Endothelial cell of umbilical vein (primary cell): ENCODE measurements at regions not wholly inside any gene's neighbourhood (a gene's known extent, or its start where the extent isn't known, plus 50 kb on each side); places are given as distances from the start of the nearest gene placed in this dataset.

Experiments
- CTCF ChIP-seq, 2 donors: IDR thresholded peaks; 1 replicate in 1 of 2; 2 replicates in 1 of 2; pipeline ENCODE4 v1.5.1; 2011; ENCODE audit warnings: low read length in 2 of 2, mild to moderate bottlenecking in 2 of 2, moderate library complexity in 2 of 2, control low read depth in 1 of 2, inconsistent platforms in 1 of 2, low read depth in 1 of 2; ENCODE audit not compliant: insufficient read depth in 1 of 2; ENCODE audit errors: extremely low read depth in 1 of 2
- EZH2 ChIP-seq: IDR thresholded peaks from 2 replicates; pipeline ENCODE4 v1.6.1; 2012; ENCODE audit warnings: borderline replicate concordance, low read depth, mild to moderate bottlenecking, moderate library complexity, low read length, inconsistent platforms; ENCODE audit not compliant: severe bottlenecking
- FOS ChIP-seq: IDR thresholded peaks from 2 replicates; pipeline ENCODE4 v1.6.1; 2011; ENCODE audit warnings: mild to moderate bottlenecking, low read length, moderate library complexity, borderline replicate concordance; ENCODE audit not compliant: insufficient read depth
- GATA2 ChIP-seq: IDR thresholded peaks from 2 replicates; pipeline ENCODE4 v1.7.0; 2011; ENCODE audit warnings: low read depth, mild to moderate bottlenecking, moderate library complexity, mixed read lengths, low read length; ENCODE audit not compliant: insufficient read length, insufficient read depth
- JUN ChIP-seq: IDR thresholded peaks from 2 replicates; pipeline ENCODE4 v1.6.1; 2011; ENCODE audit warnings: borderline replicate concordance, low read depth; ENCODE audit not compliant: insufficient read length, insufficient read depth
- MAX ChIP-seq: IDR thresholded peaks from 2 replicates; pipeline ENCODE4 v1.6.1; 2011; ENCODE audit not compliant: insufficient read depth, insufficient read length
- MYC ChIP-seq: IDR thresholded peaks from one replicate; pipeline ENCODE4 v1.6.1; 2011; ENCODE audit warnings: mild to moderate bottlenecking, low read depth, low read length
- POLR2A ChIP-seq: IDR thresholded peaks from 2 replicates; pipeline ENCODE4 v1.6.1; 2012; ENCODE audit warnings: low read depth, mild to moderate bottlenecking, control low read depth, low read length
- POLR2AphosphoS5 ChIP-seq: IDR thresholded peaks from 2 replicates; pipeline ENCODE4 v1.6.1; 2012; ENCODE audit warnings: low read depth, mild to moderate bottlenecking, control low read depth, low read length, moderate library complexity; ENCODE audit not compliant: insufficient read depth

GRCh38 chr6:1475174-1475573 is 85.8 kb downstream of the FOXF2 start:
- TF ChIP-seq CTCF (IDR thresholded peaks at IDR 0.05; ENCODE audit: extremely low read depth in 1 of 2, insufficient read depth in 1 of 2, low read depth in 1 of 2, low read length in 2 of 2) (no peak), EZH2 (no peak), POLR2A (no peak), MAX (no peak), POLR2AphosphoS5 (no peak), MYC (no peak), JUN (no peak), GATA2 (no peak), FOS (no peak)
